ENCODE measurements at regions not wholly inside any gene's neighbourhood (a gene's known extent, or its start where the extent isn't known, plus 50 kb on each side); places are given as distances from the start of the nearest gene placed in this dataset.

- H3K4me3 Mint-ChIP-seq: no peak overlapping the region
- no peaks in the 10 kb centered on the region for H3K27me3 Mint-ChIP-seq (ENCODE audit: insufficient read depth)
- no peak for TF ChIP-seq CTCF (conservative IDR thresholded peaks at IDR 0.05)
- H3K36me3 Mint-ChIP-seq (ENCODE audit: low read depth): no peaks in the 10 kb centered on the region
- Histone ChIP-seq H3K36me3 (ENCODE audit: control insufficient read depth, insufficient read depth, low read length) (no peaks in the 10 kb centered on the region), H3K4me1 (ENCODE audit: control insufficient read depth, insufficient read depth, low read length) (no peaks in the 10 kb centered on the region), H3K9ac (ENCODE audit: extremely low read depth, low read length, poor library complexity, severe bottlenecking) (no peak overlapping the region), H3K9me3 (ENCODE audit: control insufficient read depth, low read length) (no peaks in the 10 kb centered on the region), H3K4me3 (ENCODE audit: low read length) (no peak overlapping the region), H3K27me3 (ENCODE audit: control insufficient read depth, insufficient read depth, low read length, poor library complexity, severe bottlenecking) (no peaks in the 10 kb centered on the region), H3K27ac (ENCODE audit: low read depth, low read length) (no peak overlapping the region)
- WGBS, 2 experiments (ENCODE audit: insufficient coverage in 1 of 2, insufficient read length in 1 of 2): 87 to 92% methylated on average over 9 to 10 of the region's 10 CpGs
- no peak overlapping the region for H3K27ac Mint-ChIP-seq
- H3K9me3 Mint-ChIP-seq: no peaks in the 10 kb centered on the region
- H3K4me1 Mint-ChIP-seq: peaks cover 5% of the 10 kb centered on the region
- no peak for DNase-seq
Observed at GRCh38 chr16:73568769-73569168, 520.8 kb upstream of the ZFHX3 start.

- Histone ChIP-seq H3K9me3 (ENCODE audit: control insufficient read depth, low read length) (no peaks in the 10 kb centered on the region), H3K4me3 (ENCODE audit: low read length) (no peak overlapping the region), H3K36me3 (ENCODE audit: control insufficient read depth, insufficient read depth, low read length) (no peaks in the 10 kb centered on the region), H3K27me3 (ENCODE audit: control insufficient read depth, insufficient read depth, low read length, poor library complexity, severe bottlenecking) (no peaks in the 10 kb centered on the region), H3K4me1 (ENCODE audit: control insufficient read depth, insufficient read depth, low read length) (no peaks in the 10 kb centered on the region), H3K9ac (ENCODE audit: extremely low read depth, low read length, poor library complexity, severe bottlenecking) (no peak overlapping the region), H3K27ac (ENCODE audit: low read depth, low read length) (no peak overlapping the region)
- Mint-ChIP-seq H3K27me3 (ENCODE audit: insufficient read depth) (no peaks in the 10 kb centered on the region), H3K9me3 (no peaks in the 10 kb centered on the region), H3K4me3 (no peak overlapping the region), H3K27ac (no peak overlapping the region), H3K36me3 (ENCODE audit: low read depth) (no peaks in the 10 kb centered on the region), H3K4me1 (peaks cover 5% of the 10 kb centered on the region)
- peak; percentile 53 for DNase-seq
- no peak for TF ChIP-seq CTCF (conservative IDR thresholded peaks at IDR 0.05)
- WGBS, 2 experiments (ENCODE audit: insufficient coverage in 1 of 2, insufficient read length in 1 of 2): 88 to 97% methylated on average over 2 to 3 of the region's 3 CpGs
Observed at GRCh38 chr16:73565925-73566324, 518.0 kb upstream of the ZFHX3 start.

- Histone ChIP-seq H3K4me3 (ENCODE audit: low read length) (no peak overlapping the region), H3K9ac (ENCODE audit: extremely low read depth, low read length, poor library complexity, severe bottlenecking) (no peak overlapping the region), H3K4me1 (ENCODE audit: control insufficient read depth, insufficient read depth, low read length) (no peaks in the 10 kb centered on the region), H3K27ac (ENCODE audit: low read depth, low read length) (no peak overlapping the region), H3K27me3 (ENCODE audit: control insufficient read depth, insufficient read depth, low read length, poor library complexity, severe bottlenecking) (no peaks in the 10 kb centered on the region), H3K36me3 (ENCODE audit: control insufficient read depth, insufficient read depth, low read length) (no peaks in the 10 kb centered on the region), H3K9me3 (ENCODE audit: control insufficient read depth, low read length) (no peaks in the 10 kb centered on the region)
- WGBS, 2 experiments (ENCODE audit: insufficient coverage in 1 of 2, insufficient read length in 1 of 2): 74 to 86% methylated on average over 4 to 6 of the region's 7 CpGs
- no peak overlapping the region for H3K4me3 Mint-ChIP-seq
- no peaks in the 10 kb centered on the region for H3K27me3 Mint-ChIP-seq (ENCODE audit: insufficient read depth)
- peak; percentile 75 for TF ChIP-seq CTCF (conservative IDR thresholded peaks at IDR 0.05)
- H3K4me1 Mint-ChIP-seq: peaks cover 10% of the 10 kb centered on the region
- no peaks in the 10 kb centered on the region for H3K36me3 Mint-ChIP-seq (ENCODE audit: low read depth)
- H3K27ac Mint-ChIP-seq: no peak overlapping the region
- no peaks in the 10 kb centered on the region for H3K9me3 Mint-ChIP-seq
- DNase-seq: no peak
Observed at GRCh38 chr16:73565263-73565662, 517.3 kb upstream of the ZFHX3 start.

All from endodermal cell (in vitro differentiated cells).